HG03575 (cell line): ENCODE measurements at regions not wholly inside any gene's neighbourhood (a gene's known extent, or its start where the extent isn't known, plus 50 kb on each side); places are given as distances from the start of the nearest gene placed in this dataset.
"Not testable (repeated sequence)": the region's sequence is repeated elsewhere in the genome, so short reads cannot be mapped to it uniquely, and the experiment has no call there.

Experiments used
- ATAC-seq: cut with Tn5 transposase; IDR thresholded peaks from one replicate; pipeline ENCODE4 v1.9.1; 2021; ENCODE audit not compliant: unreplicated experiment, insufficient number of reproducible peaks, low FRiP score; ENCODE audit errors: extremely low read depth

DNA sequence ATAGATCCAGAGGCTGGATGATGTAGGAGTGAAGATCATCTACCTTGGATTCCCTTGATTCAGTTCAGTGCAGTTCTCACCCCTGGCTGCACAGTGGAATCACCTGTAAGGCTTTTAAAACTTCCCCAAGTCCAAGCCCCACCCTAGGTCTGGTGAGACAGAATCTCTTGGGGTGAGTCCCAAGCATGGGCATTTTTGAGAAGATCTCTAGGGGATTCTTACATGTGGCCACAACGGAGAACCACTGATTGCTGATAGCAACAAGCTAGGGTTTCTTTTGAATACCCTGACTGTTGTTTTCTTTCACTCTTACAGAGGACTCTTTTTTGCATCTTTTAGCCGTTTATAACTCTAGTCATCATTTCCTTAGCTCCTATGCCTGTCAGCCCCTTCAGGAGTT, 204.9 kb upstream of the RASGRP1 start:
- ATAC-seq, result no peak

GRCh38 chr15:38774076-38774475, 209.5 kb upstream of the RASGRP1 start:
- not testable (repeated sequence) for ATAC-seq

DNA sequence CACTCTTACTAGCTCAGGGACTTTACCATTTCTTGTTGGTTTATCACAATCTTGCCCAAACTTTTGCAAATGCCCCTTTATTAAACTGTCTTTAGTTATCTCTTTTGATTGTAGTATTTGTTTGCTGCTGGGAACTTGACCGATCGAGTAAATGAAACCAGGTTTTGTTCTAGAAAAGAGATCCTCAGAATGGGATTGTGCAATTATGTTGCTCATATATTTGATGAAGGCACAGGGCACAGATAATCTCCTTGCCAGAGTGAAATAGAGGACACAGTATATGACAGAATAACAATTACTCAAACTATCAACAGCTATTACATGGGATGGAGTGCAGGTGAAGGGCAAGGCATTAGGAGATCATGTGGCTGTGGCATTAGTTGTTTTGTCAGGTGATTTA, 216.6 kb upstream of the RASGRP1 start:
- no peak for ATAC-seq

DNA sequence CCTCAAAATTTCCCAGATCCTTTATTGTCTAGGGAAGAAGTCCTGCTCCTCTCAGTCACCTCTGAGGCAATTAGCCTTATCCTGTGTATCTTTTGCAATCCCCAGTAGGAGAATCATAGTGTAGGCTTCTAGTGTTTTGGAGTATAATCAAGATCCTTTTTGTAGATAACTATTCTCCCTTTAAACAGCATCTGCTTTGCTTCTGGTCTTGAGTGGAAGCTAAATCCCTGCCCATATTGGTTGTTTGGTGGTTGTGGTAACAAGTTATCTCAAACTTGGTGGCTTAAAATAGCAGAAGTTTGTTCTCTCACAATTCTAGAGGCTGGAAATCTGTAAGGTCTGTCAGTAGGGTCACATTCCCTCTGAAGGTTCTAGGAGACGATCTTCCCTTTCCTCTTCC, 217.5 kb upstream of the RASGRP1 start:
- no peak for ATAC-seq

GRCh38 chr15:38788918-38789317, 224.3 kb upstream of the RASGRP1 start:
- no peak for ATAC-seq

- ATAC-seq, result no peak
Observed at GRCh38 chr15:38789566-38789965, 225.0 kb upstream of the RASGRP1 start.

GRCh38 chr15:38793206-38793810, 228.7 kb upstream of the RASGRP1 start:
- no peak for ATAC-seq

- no peak for ATAC-seq
Observed at GRCh38 chr15:38795471-38796245, 231.0 kb upstream of the RASGRP1 start.

DNA sequence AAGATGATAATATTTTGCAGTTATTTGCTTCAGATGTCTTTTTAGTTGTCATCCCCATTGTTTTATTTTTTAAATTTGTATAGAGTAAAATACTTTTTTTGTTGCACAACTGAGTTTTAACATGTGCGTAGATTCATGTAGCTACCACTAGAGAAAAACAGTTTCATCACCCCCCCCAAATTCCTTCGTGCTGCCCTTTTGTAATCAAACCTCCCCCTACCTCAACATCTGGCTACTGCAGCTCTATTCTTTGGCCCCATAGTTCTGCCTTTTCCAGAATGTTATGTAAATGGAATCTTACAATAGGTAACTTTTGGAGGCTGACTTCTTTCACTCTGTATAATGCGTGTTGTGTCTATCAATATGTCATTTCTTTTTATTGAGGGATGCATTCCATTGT, 232.0 kb upstream of the RASGRP1 start:
- no peak for ATAC-seq

DNA sequence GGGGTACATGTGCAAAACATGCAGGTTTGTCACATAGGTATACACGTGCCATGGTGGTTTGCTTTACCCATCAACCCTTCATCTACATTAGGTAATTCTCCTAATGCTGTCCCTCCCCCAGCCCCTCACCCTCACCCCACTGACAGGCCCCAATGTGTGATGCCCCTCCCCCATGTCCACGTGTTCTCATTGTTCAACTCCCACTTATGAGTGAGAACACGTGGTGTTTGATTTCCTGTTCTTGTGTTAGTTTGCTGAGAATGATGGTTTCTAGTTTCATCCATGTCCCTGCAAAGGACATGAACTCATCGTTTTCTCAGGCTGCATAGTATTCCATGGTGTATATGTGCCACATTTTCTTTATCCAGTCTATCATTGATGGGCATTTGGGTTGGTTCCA, 232.9 kb upstream of the RASGRP1 start:
- not testable (repeated sequence) for ATAC-seq

- not testable (repeated sequence) for ATAC-seq
Observed at GRCh38 chr15:38799202-38799601, 234.6 kb upstream of the RASGRP1 start.

DNA sequence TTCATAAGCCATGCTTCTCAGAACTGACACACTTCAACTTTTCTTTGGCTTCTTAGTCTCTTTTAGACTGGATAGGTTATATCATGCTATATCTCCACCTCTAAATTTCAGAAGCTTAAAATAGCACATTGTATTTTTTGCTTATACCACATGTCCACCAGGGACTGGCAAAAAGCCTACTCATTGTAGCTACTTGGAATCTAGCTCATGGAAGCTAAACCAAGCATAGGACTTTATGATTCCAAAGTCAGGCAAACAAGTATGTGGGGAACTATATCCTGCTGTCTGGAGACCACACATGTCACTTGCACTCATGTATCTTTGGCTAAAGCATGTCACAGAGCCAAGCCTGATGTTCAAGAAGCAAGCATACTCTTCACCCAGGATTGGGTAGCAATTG, 245.0 kb upstream of the RASGRP1 start:
- ATAC-seq, result no peak

DNA sequence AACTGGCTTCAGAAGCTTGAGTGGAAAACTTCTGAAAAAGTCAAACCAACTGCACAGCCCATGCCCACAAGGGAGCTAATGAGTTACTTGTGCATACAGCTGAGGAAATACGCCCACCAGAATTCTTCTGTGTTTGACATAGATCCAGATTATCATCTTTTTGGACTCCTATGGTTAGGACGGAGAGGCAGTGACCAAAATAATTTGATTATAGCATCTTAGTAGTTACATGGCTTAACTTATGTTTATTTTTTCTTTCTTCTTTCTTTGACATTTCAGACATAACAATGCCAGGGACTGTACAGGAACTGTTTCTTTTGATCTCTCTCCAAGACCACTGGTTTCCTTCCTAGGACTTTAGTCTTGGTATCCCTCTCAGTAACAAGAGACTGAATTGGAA, 246.1 kb upstream of the RASGRP1 start:
- ATAC-seq, result no peak

GRCh38 chr15:38814254-38814653, 249.6 kb upstream of the RASGRP1 start:
- not testable (repeated sequence) for ATAC-seq

GRCh38 chr15:38814891-38815290, 250.3 kb upstream of the RASGRP1 start:
- ATAC-seq, result no peak

- ATAC-seq, result peak; percentile 79
Observed at GRCh38 chr15:38817427-38818156, 253.0 kb upstream of the RASGRP1 start.

DNA sequence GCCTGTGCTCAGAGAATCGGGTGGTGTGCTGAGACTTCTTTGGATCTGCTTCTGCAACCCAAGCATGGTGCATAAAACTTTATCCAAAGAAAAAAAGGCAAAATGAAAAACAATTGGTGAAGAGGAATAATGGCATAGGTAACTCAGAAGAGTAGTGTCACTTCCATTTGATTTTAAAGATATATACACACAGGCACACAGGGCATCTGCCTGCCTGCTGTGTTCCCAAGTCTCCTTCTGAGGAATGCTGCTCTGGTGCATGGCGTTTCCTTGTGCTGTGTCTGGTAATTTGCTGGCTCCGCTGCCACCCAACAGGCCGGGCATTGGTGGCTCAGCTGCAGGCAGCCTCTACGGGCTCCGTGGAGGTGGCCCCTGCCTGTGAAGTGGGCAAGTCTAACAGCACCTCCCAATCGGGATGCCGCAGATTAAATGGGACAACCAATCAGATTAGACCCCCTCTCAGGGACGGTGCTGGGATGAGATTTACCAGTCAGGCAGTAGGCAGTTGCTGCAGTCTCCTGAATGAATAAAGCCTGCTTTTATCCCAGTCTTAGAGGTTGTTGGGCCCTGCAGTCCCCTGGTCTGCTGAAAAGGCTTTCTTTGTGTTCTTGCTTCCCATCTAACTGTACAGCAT, 253.7 kb upstream of the RASGRP1 start:
- no peak for ATAC-seq

DNA sequence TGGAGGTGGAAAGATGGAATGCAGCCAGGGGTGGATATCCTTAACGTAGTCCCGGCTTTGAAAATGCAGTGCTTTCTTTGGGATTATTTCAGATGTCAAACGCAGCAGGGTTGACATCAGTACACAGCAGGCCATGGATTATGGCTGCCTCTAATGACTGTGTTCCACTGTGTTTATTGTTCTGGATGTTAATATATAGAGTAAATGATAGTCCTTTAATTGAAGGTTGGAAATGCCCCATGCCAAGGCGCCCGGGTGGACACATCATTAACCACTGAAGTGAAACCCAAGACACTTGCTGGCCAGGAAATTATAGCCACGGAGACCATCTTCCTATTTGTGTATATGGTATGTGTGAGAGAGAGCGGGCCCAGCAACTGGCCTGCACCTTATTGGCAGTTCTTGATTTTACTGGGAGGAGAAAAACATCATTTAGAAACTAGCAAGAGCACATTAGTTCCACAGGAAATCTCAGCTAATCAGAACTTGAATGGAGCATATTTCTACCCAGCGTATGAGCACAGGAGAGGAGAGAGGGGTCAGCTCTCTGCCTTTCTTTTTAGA, 254.9 kb upstream of the RASGRP1 start:
- no peak for ATAC-seq

- no peak for ATAC-seq
Observed at GRCh38 chr15:38823263-38823662, 258.6 kb upstream of the RASGRP1 start.
